Skin of body (tissue), 1 donor: ENCODE measurements at regions not wholly inside any gene's neighbourhood (a gene's known extent, or its start where the extent isn't known, plus 50 kb on each side); places are given as distances from the start of the nearest gene placed in this dataset.

Experiments used
- DNase-seq: peaks from one replicate; lab custom pipeline; 2025; lab: John Stamatoyannopoulos, UW

- DNase-seq, result no peak
Observed at GRCh38 chr2:8408560-8409460, 273.0 kb upstream of the ID2 start.

- no peak for DNase-seq
Observed at GRCh38 chr2:8409461-8410260, 272.2 kb upstream of the ID2 start.

GRCh38 chr2:8412082-8412481, 269.8 kb upstream of the ID2 start:
- DNase-seq, result no peak

- DNase-seq, result peak; percentile 78
Observed at GRCh38 chr2:8412586-8412985, 269.3 kb upstream of the ID2 start.

- no peak for DNase-seq
Observed at GRCh38 chr2:8413589-8414135, 268.2 kb upstream of the ID2 start.

- DNase-seq, result no peak
Observed at GRCh38 chr2:8414946-8415879, 266.6 kb upstream of the ID2 start.

- no peak for DNase-seq
Observed at GRCh38 chr2:8416001-8416571, 265.8 kb upstream of the ID2 start.

DNA sequence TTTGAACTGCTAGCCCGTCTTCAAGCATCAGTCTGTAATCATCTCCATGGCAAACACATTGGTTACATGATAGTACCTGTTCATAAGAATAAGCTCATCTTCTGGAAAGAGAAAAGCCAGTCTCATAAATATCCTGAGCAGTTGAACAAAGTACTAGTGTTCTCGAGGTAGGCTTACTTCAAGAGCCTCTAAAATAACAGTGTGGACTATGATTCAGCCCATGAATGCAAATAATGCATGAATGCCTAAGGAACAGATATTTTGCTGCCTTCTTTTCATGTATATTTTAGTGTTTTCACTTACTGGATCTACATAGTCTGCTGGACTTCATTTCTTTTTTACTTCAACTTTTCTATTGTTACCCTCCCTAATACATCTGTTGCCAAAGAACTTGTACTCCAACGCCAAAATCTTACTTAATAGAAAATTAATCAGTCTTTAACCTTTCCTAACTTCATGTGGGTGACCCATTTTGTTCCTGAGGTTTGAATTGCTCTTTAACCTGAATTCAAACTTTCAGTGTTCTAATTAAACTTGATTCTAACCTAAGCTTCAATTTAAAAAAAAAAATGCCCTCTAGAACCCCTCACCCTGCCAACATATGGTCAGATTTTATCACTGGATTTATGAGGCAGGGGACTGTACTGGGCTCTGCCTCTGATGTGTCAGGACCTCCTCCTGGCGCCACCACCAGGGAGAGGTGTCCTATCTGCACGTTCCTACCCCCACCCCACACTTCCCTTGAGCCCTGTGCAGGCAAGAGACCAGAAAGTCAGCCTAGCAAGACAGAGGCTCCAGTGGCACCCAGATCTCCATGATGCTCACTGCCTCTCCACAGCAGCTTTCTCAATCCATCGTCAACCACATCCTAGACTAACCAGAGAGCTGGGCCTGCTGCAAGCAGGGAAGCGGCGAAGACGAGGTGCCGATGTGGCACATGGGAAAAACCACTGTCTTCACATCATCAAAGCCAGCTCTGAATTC, 264.7 kb upstream of the ID2 start:
- DNase-seq, result no peak

GRCh38 chr2:8418721-8419120, 263.1 kb upstream of the ID2 start:
- DNase-seq, result peak; percentile 33

GRCh38 chr2:8421658-8422449, 260.0 kb upstream of the ID2 start:
- DNase-seq, result no peak

DNA sequence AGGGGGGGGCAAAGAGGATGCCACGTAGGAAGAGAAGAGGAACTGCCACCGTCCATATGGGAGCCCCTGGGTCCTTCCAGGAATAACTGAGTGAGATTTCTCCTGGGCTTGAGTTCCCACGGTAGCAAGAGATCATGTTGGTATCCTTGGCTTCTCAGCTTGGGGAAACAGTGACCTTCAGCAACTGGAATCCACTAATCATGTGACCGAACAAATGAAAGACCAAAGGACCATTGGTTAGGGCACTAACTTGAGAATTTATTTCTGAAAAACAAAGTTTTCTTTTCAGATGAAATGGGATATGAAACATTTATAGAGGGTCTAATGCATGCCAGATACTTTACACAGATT, 259.4 kb upstream of the ID2 start:
- no peak for DNase-seq

GRCh38 chr2:8424997-8425900, 256.6 kb upstream of the ID2 start:
- DNase-seq, result no peak

GRCh38 chr2:8426550-8426949, 255.3 kb upstream of the ID2 start:
- DNase-seq, result no peak

DNA sequence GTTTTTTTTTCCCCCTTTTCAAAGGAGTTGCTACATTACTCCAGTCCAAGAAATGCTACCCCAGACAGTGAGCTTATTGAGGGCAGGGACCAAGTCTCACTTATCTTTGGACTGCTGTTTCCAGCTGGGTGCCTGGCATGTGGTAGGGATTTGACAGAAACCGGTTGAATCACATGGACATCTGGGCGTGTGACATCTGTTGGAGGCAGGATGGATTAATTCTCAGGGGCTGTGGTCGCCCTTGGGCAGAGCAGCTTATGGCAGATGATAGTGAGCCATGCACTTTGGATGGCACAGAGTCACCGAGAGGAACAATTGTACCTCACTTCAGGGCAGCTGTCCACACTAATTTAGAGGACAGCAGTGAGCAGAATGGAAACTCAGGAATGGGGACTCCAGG, 254.6 kb upstream of the ID2 start:
- no peak for DNase-seq

DNA sequence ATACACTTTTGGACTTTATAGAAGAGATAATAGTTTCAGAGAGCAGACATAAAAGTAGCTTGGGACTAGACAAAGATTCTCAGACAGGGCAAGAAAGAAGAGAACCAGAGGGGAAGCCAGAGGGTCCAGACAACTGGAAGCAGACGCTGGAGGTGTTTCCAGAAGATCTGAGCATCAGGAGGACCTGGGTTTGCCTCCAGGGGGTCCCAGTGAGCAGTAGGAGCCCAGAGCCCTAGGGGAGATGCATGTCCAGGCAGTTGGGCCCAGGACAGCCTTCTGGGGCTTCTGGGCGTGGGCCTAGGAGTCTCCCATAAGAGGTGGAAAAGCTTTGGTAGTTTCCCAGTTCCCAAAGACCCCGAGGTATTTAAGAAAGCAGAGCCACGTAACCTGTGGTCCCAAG, 251.2 kb upstream of the ID2 start:
- DNase-seq, result no peak

DNA sequence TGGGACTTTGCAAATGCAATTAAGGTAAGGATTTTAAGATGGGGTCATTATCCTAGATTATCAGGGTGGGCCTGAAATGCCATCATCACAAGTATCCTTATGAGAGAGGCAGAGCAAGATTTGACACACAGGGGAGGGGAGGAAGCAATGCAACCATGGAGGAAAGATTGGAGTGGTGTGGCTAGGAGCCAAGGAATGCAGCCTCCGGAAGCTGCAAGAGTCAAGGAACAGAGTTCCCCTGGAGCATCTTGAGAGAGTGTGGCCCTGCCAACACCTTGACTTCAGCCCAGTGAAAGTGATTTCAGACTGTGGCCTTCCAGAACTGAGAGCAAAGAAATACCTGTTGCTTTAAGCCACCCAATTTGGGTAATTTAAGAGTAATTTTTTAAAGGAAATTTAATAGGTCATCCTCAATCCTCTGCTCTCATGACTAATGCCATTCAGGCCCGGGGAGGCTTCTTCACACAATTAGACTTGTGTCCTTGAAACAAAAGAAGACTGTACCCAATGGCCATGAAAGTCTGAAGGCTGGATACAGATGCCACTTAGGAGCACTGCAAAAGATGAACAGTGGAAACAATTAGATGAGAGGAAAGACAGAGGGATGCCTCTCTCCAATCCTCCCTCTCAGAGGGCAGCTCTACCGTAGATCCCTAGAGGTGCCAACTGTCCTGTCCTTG, 250.3 kb upstream of the ID2 start:
- DNase-seq, result no peak

DNA sequence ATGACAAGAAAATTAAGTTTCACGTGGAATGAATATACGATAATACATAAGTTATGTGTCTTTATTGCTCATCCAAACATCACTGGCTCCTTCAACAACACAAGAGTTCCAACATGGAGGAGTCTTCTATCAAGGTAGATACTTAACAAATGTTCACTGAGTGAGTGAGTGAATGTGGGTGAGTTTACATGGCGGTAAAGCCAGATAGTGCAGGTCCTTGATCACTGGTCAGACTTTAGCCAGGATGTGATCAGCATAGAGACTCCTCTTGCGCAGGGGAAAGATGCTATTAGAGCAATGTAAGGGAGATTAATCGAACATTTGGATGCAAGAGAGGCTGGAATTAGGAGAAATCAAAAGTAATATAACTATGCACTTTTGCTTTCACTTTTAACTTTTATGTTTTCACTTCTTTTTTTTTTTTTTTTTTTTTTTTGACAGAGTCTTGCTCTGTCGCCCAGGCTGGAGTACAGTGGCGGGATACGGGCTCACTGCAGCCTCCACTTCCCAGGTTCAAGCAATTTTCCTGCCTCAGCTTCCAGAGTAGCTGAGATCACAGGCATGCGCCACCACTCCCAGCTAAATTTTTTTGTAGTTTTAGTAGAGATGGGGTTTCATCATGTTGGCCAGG, 249.0 kb upstream of the ID2 start:
- no peak for DNase-seq
